ENCODE measurements at regions not wholly inside any gene's neighbourhood (a gene's known extent, or its start where the extent isn't known, plus 50 kb on each side); places are given as distances from the start of the nearest gene placed in this dataset.

DNA sequence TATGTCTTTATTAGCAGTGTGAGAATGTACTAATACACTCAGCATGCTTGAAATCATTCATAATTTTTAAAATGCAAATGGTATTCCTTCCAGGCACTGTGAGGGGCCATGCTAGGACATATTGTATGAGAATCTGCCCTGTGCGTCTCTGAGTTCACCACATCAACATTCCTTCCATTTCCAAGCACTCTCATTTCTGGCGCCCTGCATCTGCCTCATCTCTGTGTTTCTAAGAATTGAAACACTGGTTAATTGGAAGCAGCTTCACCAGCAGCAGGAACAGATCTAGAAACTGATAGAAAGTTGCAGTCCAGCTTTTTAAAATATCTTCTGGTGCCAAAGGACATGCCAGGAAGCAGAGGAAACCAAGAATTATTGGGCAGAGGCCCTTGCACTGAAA lies 555.9 kb upstream of the DPP6 start:
- Histone ChIP-seq H3K4me3 (no peak overlapping the region), H3F3A (ENCODE audit: insufficient read depth) (no peaks in the 10 kb centered on the region), H3K9me2 (ENCODE audit: insufficient read depth) (no peaks in the 10 kb centered on the region), H2AFZ (no peak overlapping the region), H3K4me1 (ENCODE audit: insufficient read depth) (no peaks in the 10 kb centered on the region), H3K79me2 (ENCODE audit: insufficient read depth) (no peaks in the 10 kb centered on the region), H3K9me3 (ENCODE audit: low read depth) (no peaks in the 10 kb centered on the region), H4K20me1 (ENCODE audit: insufficient read depth) (no peaks in the 10 kb centered on the region), H3K9ac (no peak overlapping the region), H3K4me2 (ENCODE audit: unreplicated experiment) (no peak overlapping the region), H3K36me3 (ENCODE audit: low read depth) (no peaks in the 10 kb centered on the region), H3K27me3 (replicated peaks; ENCODE audit: insufficient read depth) (no peaks in the 10 kb centered on the region), H3K27ac (no peak overlapping the region)
- no peak for DNase-seq
- in situ Hi-C loops (cut with MboI), result no loop called here
- no peak for TF ChIP-seq EZH2 (IDR thresholded peaks at IDR 0.05; ENCODE audit: insufficient read depth, poor library complexity, severe bottlenecking)
- no peak for TF ChIP-seq EZH2phosphoT487 (IDR thresholded peaks at IDR 0.05; ENCODE audit: insufficient read depth, low read depth)
- WGBS, 2 experiments (ENCODE audit: low coverage in 1 of 2, low lambda C conversion rate in 2 of 2, missing lambda C conversion rate in 2 of 2), result 0 to 3% methylated on average over 2 of the region's 2 CpGs

DNA sequence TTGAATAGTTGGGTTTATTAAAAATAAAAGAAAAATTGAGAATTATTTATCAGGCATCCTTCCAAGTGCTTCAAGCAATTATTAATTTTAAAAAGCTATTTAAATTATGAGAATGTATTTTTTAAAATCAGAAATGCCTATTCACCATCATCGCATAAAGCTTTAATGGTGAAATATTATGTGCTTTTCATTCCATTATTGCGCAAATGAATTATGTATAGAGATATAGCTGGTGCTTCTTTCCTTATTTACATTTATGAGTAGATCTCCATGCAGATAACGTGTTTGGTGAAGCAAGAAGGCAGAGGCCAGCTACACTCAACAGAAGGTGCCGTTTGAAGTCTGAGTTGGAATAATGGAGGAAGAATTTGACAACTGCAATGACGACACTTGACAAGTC lies 549.1 kb upstream of the DPP6 start:
- Histone ChIP-seq H3K27ac (no peak overlapping the region), H3K9me3 (ENCODE audit: low read depth) (no peaks in the 10 kb centered on the region), H3K36me3 (ENCODE audit: low read depth) (no peaks in the 10 kb centered on the region), H3K4me2 (ENCODE audit: unreplicated experiment) (no peak overlapping the region), H3K9me2 (ENCODE audit: insufficient read depth) (no peaks in the 10 kb centered on the region), H3F3A (ENCODE audit: insufficient read depth) (no peaks in the 10 kb centered on the region), H3K9ac (no peak overlapping the region), H3K4me3 (no peak overlapping the region), H2AFZ (no peak overlapping the region), H3K79me2 (ENCODE audit: insufficient read depth) (no peaks in the 10 kb centered on the region), H3K27me3 (replicated peaks; ENCODE audit: insufficient read depth) (no peaks in the 10 kb centered on the region), H4K20me1 (ENCODE audit: insufficient read depth) (no peaks in the 10 kb centered on the region), H3K4me1 (ENCODE audit: insufficient read depth) (no peaks in the 10 kb centered on the region)
- DNase-seq, result no peak
- TF ChIP-seq EZH2 (IDR thresholded peaks at IDR 0.05; ENCODE audit: insufficient read depth, poor library complexity, severe bottlenecking), result no peak
- TF ChIP-seq EZH2phosphoT487 (IDR thresholded peaks at IDR 0.05; ENCODE audit: insufficient read depth, low read depth), result no peak
- in situ Hi-C loops (cut with MboI), result no loop called here
- WGBS, 2 experiments (ENCODE audit: low coverage in 1 of 2, low lambda C conversion rate in 2 of 2, missing lambda C conversion rate in 2 of 2), result 52 to 59% methylated on average over 5 of the region's 5 CpGs

DNA sequence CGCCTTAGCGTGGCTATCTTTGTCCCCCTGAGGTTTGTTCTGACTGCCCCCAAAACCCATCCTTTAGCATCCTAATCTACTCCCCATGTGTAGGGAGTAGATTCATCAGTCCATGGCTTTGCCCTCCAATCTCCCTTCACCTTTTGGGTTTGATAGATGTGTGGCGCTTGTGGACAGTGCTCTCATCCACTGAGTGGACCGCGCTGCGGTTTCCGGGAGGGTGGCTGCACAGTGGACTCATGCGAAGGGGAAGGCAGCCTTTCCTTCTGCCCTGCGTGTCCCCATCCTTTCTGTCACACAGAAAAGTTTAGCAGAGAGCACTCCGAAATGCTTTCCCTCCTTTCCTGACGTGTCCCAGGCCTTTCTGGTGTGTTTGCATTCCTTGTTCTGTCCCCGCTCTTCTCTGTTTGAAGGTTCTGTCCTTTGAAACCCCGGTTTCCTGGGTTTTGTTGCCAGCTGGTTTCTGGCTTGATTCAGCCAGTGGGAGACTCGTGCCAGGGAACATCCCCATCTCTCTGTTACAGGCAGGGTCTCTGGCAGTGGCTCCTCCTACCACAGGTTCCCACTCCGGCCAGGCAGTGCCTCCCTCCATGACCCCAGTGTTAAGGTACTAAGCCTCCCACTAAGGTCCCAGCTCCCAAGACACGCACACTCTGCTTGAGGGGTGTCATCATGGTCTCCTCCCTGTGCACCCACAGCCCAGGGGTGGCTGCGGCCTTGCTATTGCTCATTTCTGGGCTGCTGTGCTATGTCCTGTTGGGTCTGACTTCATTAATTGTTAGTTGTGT lies 547.7 kb upstream of the DPP6 start:
- Histone ChIP-seq H3K36me3 (ENCODE audit: low read depth) (no peaks in the 10 kb centered on the region), H3K79me2 (ENCODE audit: insufficient read depth) (no peaks in the 10 kb centered on the region), H3K4me2 (ENCODE audit: unreplicated experiment) (no peak overlapping the region), H3K27me3 (replicated peaks; ENCODE audit: insufficient read depth) (no peaks in the 10 kb centered on the region), H3K9me2 (ENCODE audit: insufficient read depth) (no peaks in the 10 kb centered on the region), H4K20me1 (ENCODE audit: insufficient read depth) (no peaks in the 10 kb centered on the region), H3K27ac (no peak overlapping the region), H3K9me3 (ENCODE audit: low read depth) (no peaks in the 10 kb centered on the region), H3K4me1 (ENCODE audit: insufficient read depth) (no peaks in the 10 kb centered on the region), H3K4me3 (no peak overlapping the region), H3F3A (ENCODE audit: insufficient read depth) (no peaks in the 10 kb centered on the region), H3K9ac (no peak overlapping the region), H2AFZ (no peak overlapping the region)
- WGBS, 2 experiments (ENCODE audit: low coverage in 1 of 2, low lambda C conversion rate in 2 of 2, missing lambda C conversion rate in 2 of 2), result 39 to 46% methylated on average over 17 of the region's 17 CpGs
- in situ Hi-C loops (cut with MboI), result no loop called here
- no peak for TF ChIP-seq EZH2phosphoT487 (IDR thresholded peaks at IDR 0.05; ENCODE audit: insufficient read depth, low read depth)
- DNase-seq, result no peak

- Histone ChIP-seq H2AFZ (no peak overlapping the region), H3K4me2 (ENCODE audit: unreplicated experiment) (no peak overlapping the region), H3K9me2 (ENCODE audit: insufficient read depth) (no peaks in the 10 kb centered on the region), H3K4me3 (no peak overlapping the region), H3K27me3 (replicated peaks; ENCODE audit: insufficient read depth) (no peaks in the 10 kb centered on the region), H3K4me1 (ENCODE audit: insufficient read depth) (no peaks in the 10 kb centered on the region), H3F3A (ENCODE audit: insufficient read depth) (no peaks in the 10 kb centered on the region), H3K79me2 (ENCODE audit: insufficient read depth) (no peaks in the 10 kb centered on the region), H4K20me1 (ENCODE audit: insufficient read depth) (no peaks in the 10 kb centered on the region), H3K36me3 (ENCODE audit: low read depth) (no peaks in the 10 kb centered on the region), H3K27ac (no peak overlapping the region), H3K9ac (no peak overlapping the region), H3K9me3 (ENCODE audit: low read depth) (no peaks in the 10 kb centered on the region)
- TF ChIP-seq EZH2 (IDR thresholded peaks at IDR 0.05; ENCODE audit: insufficient read depth, poor library complexity, severe bottlenecking), result no peak
- no peak for TF ChIP-seq EZH2phosphoT487 (IDR thresholded peaks at IDR 0.05; ENCODE audit: insufficient read depth, low read depth)
- DNase-seq, result no peak
- 4 to 9% methylated on average over 4 of the region's 4 CpGs for WGBS, 2 experiments (ENCODE audit: low coverage in 1 of 2, low lambda C conversion rate in 2 of 2, missing lambda C conversion rate in 2 of 2)
- in situ Hi-C loops (cut with MboI), result no loop called here
Observed at GRCh38 chr7:153507885-153508284, 544.3 kb upstream of the DPP6 start.
